ENCODE measurements at regions not wholly inside any gene's neighbourhood (a gene's known extent, or its start where the extent isn't known, plus 50 kb on each side); places are given as distances from the start of the nearest gene placed in this dataset.

DNA sequence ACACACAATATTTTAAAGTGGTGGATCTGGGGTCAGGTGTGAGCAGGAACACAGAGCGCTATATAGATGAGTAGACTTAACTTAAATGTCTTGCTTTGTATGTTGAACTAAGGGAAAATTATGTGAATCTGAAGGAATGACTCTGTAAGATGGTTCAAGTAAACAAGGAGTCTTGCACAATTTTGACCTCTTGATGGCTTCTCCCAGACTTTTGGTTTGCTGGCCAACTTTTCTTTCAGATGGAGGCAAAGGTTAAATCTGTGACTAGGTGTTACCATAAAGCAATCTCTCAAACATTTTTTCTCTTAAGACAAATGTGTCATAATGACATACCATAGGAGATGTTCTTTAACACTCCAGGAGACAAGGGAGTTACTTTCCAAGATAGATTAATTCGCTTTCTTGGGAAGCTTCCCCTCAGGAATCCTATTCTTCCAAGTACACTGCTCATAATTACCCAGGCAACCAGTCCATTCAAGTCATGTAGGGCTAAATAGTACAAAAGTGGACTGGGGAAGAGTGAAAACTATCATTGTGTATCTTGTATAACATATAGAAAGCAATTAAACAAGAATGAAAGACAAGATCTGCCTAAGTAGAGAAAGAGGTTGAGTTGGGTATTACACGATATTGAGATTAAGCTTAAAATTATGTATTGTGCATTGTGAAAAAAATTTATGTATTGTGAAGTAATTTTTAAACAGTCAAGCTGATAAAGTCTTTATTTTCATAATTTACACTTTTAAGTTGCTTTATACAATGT, 60.3 kb upstream of the SLC27A6 start:
- no peaks in the 10 kb centered on the region for H3K27me3 ChIP-seq (ENCODE audit: control insufficient read depth, insufficient read depth, low read length)
- H3K4me3 ChIP-seq (ENCODE audit: low read length), result no peak overlapping the region
- no peak overlapping the region for H3K9ac ChIP-seq (ENCODE audit: low read length)
- no peaks in the 10 kb centered on the region for H3K9me3 ChIP-seq (ENCODE audit: control insufficient read depth, low read depth, low read length)
- H3K4me1 ChIP-seq (ENCODE audit: control insufficient read depth, low read depth, low read length), result no peaks in the 10 kb centered on the region
- H3K27ac ChIP-seq (ENCODE audit: low read length), result no peak overlapping the region
- H3K36me3 ChIP-seq (ENCODE audit: control insufficient read depth, low read depth, low read length), result no peaks in the 10 kb centered on the region

DNA sequence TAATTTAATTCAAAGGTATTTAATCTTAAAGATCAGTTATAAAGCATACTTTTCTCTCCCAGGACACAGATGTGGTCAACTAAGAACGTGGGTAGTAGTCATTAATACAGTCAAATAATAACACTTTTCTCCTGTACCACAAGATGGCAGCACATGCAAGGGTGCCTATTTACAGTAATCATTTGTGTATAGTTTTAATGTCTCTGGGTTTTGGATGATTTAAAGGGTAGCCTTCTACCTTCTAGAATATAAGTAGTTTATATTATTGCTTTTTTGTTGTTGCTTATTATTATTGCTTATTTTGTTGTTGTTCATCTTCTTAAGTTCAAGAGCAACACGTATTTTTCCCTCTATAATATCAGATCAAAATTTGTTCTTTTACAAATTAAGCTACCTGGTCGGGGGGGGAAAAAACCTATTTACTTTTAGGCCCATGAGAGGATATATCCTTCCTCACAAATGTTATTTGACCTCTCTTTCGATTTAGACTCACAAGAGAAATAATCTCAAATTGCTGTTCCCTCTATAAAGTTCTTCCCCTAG, 59.6 kb upstream of the SLC27A6 start:
- Histone ChIP-seq H3K9me3 (ENCODE audit: control insufficient read depth, low read depth, low read length) (no peaks in the 10 kb centered on the region), H3K27me3 (ENCODE audit: control insufficient read depth, insufficient read depth, low read length) (no peaks in the 10 kb centered on the region), H3K4me3 (ENCODE audit: low read length) (no peak overlapping the region), H3K9ac (ENCODE audit: low read length) (no peak overlapping the region), H3K4me1 (ENCODE audit: control insufficient read depth, low read depth, low read length) (no peaks in the 10 kb centered on the region), H3K27ac (ENCODE audit: low read length) (no peak overlapping the region), H3K36me3 (ENCODE audit: control insufficient read depth, low read depth, low read length) (no peaks in the 10 kb centered on the region)

DNA sequence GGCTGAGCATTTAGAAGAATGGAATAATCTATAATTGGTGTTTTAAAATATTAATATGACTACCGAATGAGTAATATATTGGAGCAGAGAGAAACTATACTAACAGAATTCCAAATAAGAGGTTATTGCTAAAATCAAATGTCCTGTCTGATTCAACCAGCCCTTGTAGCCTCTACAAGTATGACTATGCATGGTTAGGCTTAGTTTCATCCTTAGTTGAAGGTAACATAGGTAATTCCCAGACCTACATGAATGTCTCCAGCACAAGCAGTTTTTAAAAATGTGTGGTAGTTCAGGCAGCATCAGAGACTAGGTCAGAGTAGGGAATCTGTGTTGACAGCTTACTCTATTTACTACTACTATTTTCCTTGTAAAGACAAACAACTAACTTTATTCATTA, 51.7 kb upstream of the SLC27A6 start:
- H3K4me1 ChIP-seq (ENCODE audit: control insufficient read depth, low read depth, low read length), result no peaks in the 10 kb centered on the region

More for the DNA sequence above, 51.7 kb upstream of the SLC27A6 start:
- no peak overlapping the region for H3K4me3 ChIP-seq (ENCODE audit: low read length)
- no peaks in the 10 kb centered on the region for H3K36me3 ChIP-seq (ENCODE audit: control insufficient read depth, low read depth, low read length)
- H3K27ac ChIP-seq (ENCODE audit: low read length), result no peak overlapping the region
- no peak overlapping the region for H3K9ac ChIP-seq (ENCODE audit: low read length)
- no peaks in the 10 kb centered on the region for H3K27me3 ChIP-seq (ENCODE audit: control insufficient read depth, insufficient read depth, low read length)
- no peaks in the 10 kb centered on the region for H3K9me3 ChIP-seq (ENCODE audit: control insufficient read depth, low read depth, low read length)

Data from iPS-18a (cell line).